GM12878 (cell line): ENCODE measurements at regions not wholly inside any gene's neighbourhood (a gene's known extent, or its start where the extent isn't known, plus 50 kb on each side); places are given as distances from the start of the nearest gene placed in this dataset.

Experiments
- ATAC-seq: fragments of 200-7000 bp; cut with Tn5 transposase; 3 replicates; pipeline ENCODE4 v1.9.1; 2020; ENCODE audit warnings: mild to moderate bottlenecking, moderate library complexity
- BruUV-seq: library from RNA; stranded (reverse); fragments of 400-500 nt; replicated peaks from 2 replicates; lab custom pipeline; 2021; lab: Mats Ljungman, UMichigan
- CTCF ChIA-PET: fragments of 300-600 bp; sonication (Branson Sonifier 250); formaldehyde crosslinking; extraction: SDS; loops from one replicate; lab custom pipeline; 2021; ENCODE audit warnings: inconsistent platforms; lab: Yijun Ruan, JAX
- POLR2A ChIA-PET: fragments of 350-600 bp; formaldehyde crosslinking; extraction: SDS; loops from one replicate; lab custom pipeline; 2021; ENCODE audit warnings: inconsistent platforms; lab: Charles Lee
- RAD21 ChIA-PET: fragments of 300-600 bp; sonication (Branson Sonifier 250); formaldehyde crosslinking; loops from one replicate; lab custom pipeline; 2023; ENCODE audit warnings: antibody characterized with exemption; ENCODE audit not compliant: unreplicated experiment; lab: Charles Lee
- SMC1A ChIA-PET: fragments of 300-600 bp; sonication (Branson Sonifier 250); formaldehyde crosslinking; loops from one replicate; lab custom pipeline; 2023; ENCODE audit not compliant: unreplicated experiment, uncharacterized antibody; lab: Charles Lee
- DNase-seq: peaks from one replicate; pipeline ENCODE4 v3.0.0-alpha.2; 2011; ENCODE audit warnings: low read depth, low spot score
- FAIRE-seq: peaks from 3 replicates; lab custom pipeline; 2011; peaks lifted over from hg19 to GRCh38; lab: Jason Lieb, UNC
- H2AFZ ChIP-seq: 2 replicates; pipeline ENCODE4 v1.6.0; 2011; ENCODE audit warnings: low read depth, low read length, control low read depth; ENCODE audit not compliant: control insufficient read depth
- H3K27ac ChIP-seq: 2 replicates; pipeline ENCODE4 v1.5.1; 2011; ENCODE audit warnings: control low read depth; ENCODE audit not compliant: control insufficient read depth, insufficient read depth
- H3K27me3 ChIP-seq, 2 experiments: replicated peaks in 1 of 2; 2 replicates each; pipeline versions ENCODE4 v1.6.0 to v1.6.1; 2011; ENCODE audit warnings: low read length in 1 of 2; ENCODE audit not compliant: control insufficient read depth in 2 of 2, insufficient read depth in 2 of 2
- H3K36me3 ChIP-seq, 2 experiments: 2 replicates each; pipeline ENCODE4 v1.5.1; 2011; ENCODE audit warnings: low read length in 1 of 2; ENCODE audit not compliant: control insufficient read depth in 2 of 2, insufficient read depth in 2 of 2
- H3K4me1 ChIP-seq: 2 replicates; pipeline ENCODE4 v1.6.1; 2011; ENCODE audit warnings: mild to moderate bottlenecking, low read length, moderate library complexity, mixed read lengths; ENCODE audit not compliant: control insufficient read depth, insufficient read depth
- H3K4me2 ChIP-seq: 2 replicates; pipeline ENCODE4 v1.6.0; 2011; ENCODE audit warnings: control low read depth; ENCODE audit not compliant: control insufficient read depth, insufficient read depth
- H3K4me3 ChIP-seq: fragments of 200-600 bp; sonication (generic); 2 replicates; pipeline ENCODE4 v1.5.1; 2016
- H3K79me2 ChIP-seq: 2 replicates; pipeline ENCODE4 v1.6.0; 2011; ENCODE audit warnings: low read length; ENCODE audit not compliant: control insufficient read depth, insufficient read depth
- H3K9ac ChIP-seq: 2 replicates; pipeline ENCODE4 v1.8.0; 2011; ENCODE audit warnings: low read length, control low read depth, mixed read lengths; ENCODE audit not compliant: control insufficient read depth, insufficient read depth
- H3K9me3 ChIP-seq: replicated peaks from 3 replicates; pipeline ENCODE4 v1.5.1; 2011; ENCODE audit warnings: mild to moderate bottlenecking, low read length; ENCODE audit not compliant: control insufficient read depth, insufficient read depth
- H4K20me1 ChIP-seq: 2 replicates; pipeline ENCODE4 v1.6.0; 2011; ENCODE audit not compliant: control insufficient read depth, insufficient read depth
- ETV6 ChIP-seq, 2 experiments: fragments of 450-650 bp in 1 of 2; IDR thresholded peaks in 1 of 2; conservative IDR thresholded peaks in 1 of 2; 2 replicates each; pipeline ENCODE4 v1.6.1; 2014; ENCODE audit warnings: antibody characterized with exemption in 1 of 2, borderline replicate concordance in 1 of 2, low read depth in 1 of 2, mild to moderate bottlenecking in 1 of 2, moderate library complexity in 1 of 2
- HDAC2 ChIP-seq: fragments of 200-600 bp; sonication (generic); IDR thresholded peaks from 2 replicates; pipeline ENCODE4 v1.6.1; 2017
- HDGF ChIP-seq: fragments of 450-650 bp; IDR thresholded peaks from 2 replicates; pipeline ENCODE4 v1.6.1; 2016; ENCODE audit warnings: antibody characterized with exemption
- JUNB ChIP-seq: IDR thresholded peaks from 2 replicates; pipeline ENCODE4 v1.6.1; 2016; ENCODE audit warnings: antibody characterized with exemption, mild to moderate bottlenecking
- NFXL1 ChIP-seq: fragments of 450-650 bp; IDR thresholded peaks from 2 replicates; pipeline ENCODE4 v1.6.1; 2017; ENCODE audit warnings: antibody characterized with exemption, mild to moderate bottlenecking, borderline replicate concordance
- RELA ChIP-seq: fragments of 450-650 bp; IDR thresholded peaks from 2 replicates; pipeline ENCODE4 v1.8.0; 2014; ENCODE audit warnings: borderline replicate concordance; ENCODE audit not compliant: partially characterized antibody
- TBL1XR1 ChIP-seq: IDR thresholded peaks from 2 replicates; pipeline ENCODE4 v1.6.1; 2012; ENCODE audit warnings: low read depth, low read length, improper control_type of control experiment
- YBX1 ChIP-seq: fragments of 450-650 bp; IDR thresholded peaks from 2 replicates; pipeline ENCODE4 v1.6.1; 2016; ENCODE audit warnings: antibody characterized with exemption
- in situ Hi-C: fragments of 300-500 bp; cut with MboI; formaldehyde crosslinking; loops from 9 replicates; pipeline ENCODE4 v1.14.3; 2018; ENCODE audit warnings: mixed read lengths
- intact Hi-C: fragments of 100-400 bp; cut with micrococcal nuclease; formaldehyde crosslinking; loops from one replicate; pipeline ENCODE4 v1.14.2; 2022; ENCODE audit not compliant: unreplicated experiment
- TF ChIP-seq, protein P1 (sequence below): fragments of 450-650 bp; IDR thresholded peaks from 2 replicates; pipeline ENCODE4 v1.6.1; 2017; ENCODE audit warnings: borderline replicate concordance

DNA sequence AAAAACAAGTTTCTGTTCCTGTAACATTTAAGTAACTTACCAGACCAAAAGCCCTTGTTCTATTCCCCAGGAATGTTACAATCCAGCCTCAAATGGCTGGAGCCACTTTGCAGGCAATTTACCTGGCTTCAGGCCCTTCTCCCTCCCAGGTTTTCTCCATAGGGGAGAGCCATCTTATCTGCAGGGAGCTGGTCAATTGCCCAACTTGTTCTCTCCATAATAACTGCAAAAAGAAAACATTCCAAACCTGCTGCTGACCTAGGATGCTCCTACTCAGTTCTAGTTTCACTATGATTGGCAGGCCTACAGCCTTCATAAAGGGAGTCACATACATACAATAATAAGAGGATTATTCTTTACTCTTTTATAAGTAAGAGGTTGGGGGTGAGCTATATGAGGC is 670.7 kb downstream of the PCDH7 start:
- Histone ChIP-seq H3K27ac (no peak overlapping the region), H4K20me1 (no peaks in the 10 kb centered on the region), H3K36me3 (no peaks in the 10 kb centered on the region), H3K9me3 (no peaks in the 10 kb centered on the region), H3K27me3 (no peaks in the 10 kb centered on the region), H3K4me2 (no peak overlapping the region), H3K79me2 (no peaks in the 10 kb centered on the region), H3K4me1 (no peaks in the 10 kb centered on the region), H3K4me3 (no peak overlapping the region), H2AFZ (no peak overlapping the region), H3K9ac (no peak overlapping the region)
- TF ChIP-seq, protein P1, sequence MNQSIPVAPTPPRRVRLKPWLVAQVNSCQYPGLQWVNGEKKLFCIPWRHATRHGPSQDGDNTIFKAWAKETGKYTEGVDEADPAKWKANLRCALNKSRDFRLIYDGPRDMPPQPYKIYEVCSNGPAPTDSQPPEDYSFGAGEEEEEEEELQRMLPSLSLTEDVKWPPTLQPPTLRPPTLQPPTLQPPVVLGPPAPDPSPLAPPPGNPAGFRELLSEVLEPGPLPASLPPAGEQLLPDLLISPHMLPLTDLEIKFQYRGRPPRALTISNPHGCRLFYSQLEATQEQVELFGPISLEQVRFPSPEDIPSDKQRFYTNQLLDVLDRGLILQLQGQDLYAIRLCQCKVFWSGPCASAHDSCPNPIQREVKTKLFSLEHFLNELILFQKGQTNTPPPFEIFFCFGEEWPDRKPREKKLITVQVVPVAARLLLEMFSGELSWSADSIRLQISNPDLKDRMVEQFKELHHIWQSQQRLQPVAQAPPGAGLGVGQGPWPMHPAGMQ: no peak
- TF ChIP-seq JUNB (no peak), NFXL1 (no peak), RELA (no peak), TBL1XR1 (no peak), HDAC2 (no peak), ETV6 (conservative IDR thresholded peaks at IDR 0.05 in 1 of 2, IDR thresholded peaks at IDR 0.05 in 1 of 2; ENCODE audit: borderline replicate concordance in 1 of 2, low read depth in 1 of 2) (no peak), HDGF (no peak), YBX1 (no peak)
- no TSS peak for BruUV-seq
- intact Hi-C loops (no loop called here), in situ Hi-C loops (no loop called here)
- ChIA-PET CTCF (interaction anchor here (0.7 to 0.8 kb wide), 2 partner anchors 46 to 346 kb away, joined by 3 read pairs; no protein-coding TSS in a partner anchor), RAD21 (no interaction called here), POLR2A (no interaction called here), SMC1A (interaction anchor here (1.1 to 1.3 kb wide), 2 partner anchors 13 to 16 kb away, joined by 3 to 4 read pairs; no protein-coding TSS in a partner anchor)
- ATAC-seq: no peak
- FAIRE-seq: no peak
- DNase-seq: no peak
